Heart left ventricle (tissue), 13 donors: ENCODE measurements at regions not wholly inside any gene's neighbourhood (a gene's known extent, or its start where the extent isn't known, plus 50 kb on each side); places are given as distances from the start of the nearest gene placed in this dataset.
"Not testable (repeated sequence)": the region's sequence is repeated elsewhere in the genome, so short reads cannot be mapped to it uniquely, and the experiment has no call there.

Source experiments
- CTCF ChIP-seq, 12 donors: fragments of 200-600 bp; sonication (generic) in 4 of 12; IDR thresholded peaks; one replicate each; pipeline versions ENCODE4 v1.5.0 to v1.8.0; 2018 to 2022; ENCODE audit warnings: antibody characterized with exemption in 12 of 12, mild to moderate bottlenecking in 5 of 12
- POLR2A ChIP-seq, 2 donors: fragments of 450-650 bp; IDR thresholded peaks; one replicate each; pipeline ENCODE4 v1.6.1; 2017; ENCODE audit warnings: antibody characterized with exemption in 2 of 2, mild to moderate bottlenecking in 2 of 2, moderate library complexity in 2 of 2
- donor health status: ischemic (EF 13 %, LVEDD 7.1; RV severe dilation, severe dysfunction).
- donor health status: DM: no; HTN: yes; CAD: no.
- donor health status: DM: no; HTN: no; CAD: no.
- donor health status: ischemic (EF 25% LVEDD 6.9; RV normal size, moderate dysfunction).
- donor health status: ischemic (EF 25% LVEDD 5.7; RV mildly dilated, moderate dysfunction).
- donor health status: ischemic (EF 35%, LVEDD 5.7; RV mildly dilated, moderate dysfunction).
- donor health status: nonischemic (EF 11% LVEDD 7.7; RV severe dilation, severe dysfunction).
- donor health status: DM: yes; HTN: yes; CAD: no.
- donor health status: PGD.
- donor health status: ischemic (EF 29% LVEDD 5.4; RV normal size, mild dysfunction).
- donor health status: nonischemic (EF 23%, LVEDD 6.1; RV moderate dilation, normal function).

DNA sequence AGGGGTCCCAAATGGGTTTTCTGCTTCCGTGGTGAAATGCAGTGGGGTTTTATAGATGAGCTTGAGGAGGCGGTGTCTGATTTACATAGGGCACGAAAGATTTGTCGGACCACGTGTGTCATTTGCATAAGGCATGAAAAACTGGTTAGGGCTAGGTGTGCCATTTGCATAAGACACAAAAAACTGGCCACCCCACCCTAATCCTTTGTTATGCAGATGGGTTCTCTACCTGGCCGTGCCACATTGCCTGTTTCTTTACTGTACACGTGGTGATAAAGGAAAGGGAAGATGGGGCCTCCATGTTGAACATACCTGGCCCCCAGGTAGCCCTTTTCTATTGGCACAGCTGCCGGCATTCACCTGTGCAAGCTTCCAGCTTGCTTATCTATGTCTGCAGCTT is 57.6 kb upstream of the OLIG2 start:
- TF ChIP-seq CTCF, POLR2A (IDR thresholded peaks at IDR 0.05): not testable (repeated sequence)
